ENCODE measurements at regions not wholly inside any gene's neighbourhood (a gene's known extent, or its start where the extent isn't known, plus 50 kb on each side); places are given as distances from the start of the nearest gene placed in this dataset.

DNA sequence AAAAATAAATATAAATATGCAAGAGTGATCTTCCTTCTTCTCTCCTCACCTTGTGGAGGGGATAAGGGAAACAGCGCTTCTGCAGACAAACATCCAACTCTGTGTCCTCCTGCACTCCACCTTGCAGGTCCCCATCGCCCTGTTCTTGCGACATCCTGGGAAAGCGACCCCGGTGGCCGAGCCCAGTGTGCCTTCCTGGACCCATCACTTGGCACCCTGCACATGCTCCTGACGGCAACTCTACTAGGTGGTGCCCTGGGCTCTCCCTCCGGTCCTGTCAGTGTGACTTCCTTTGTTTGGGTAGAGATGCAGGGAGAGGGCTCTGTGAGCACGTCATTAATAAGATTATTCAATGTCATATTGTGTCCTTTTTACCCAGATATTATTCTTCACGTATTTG, 266.0 kb upstream of the ADAMTS16 start:
- TF ChIP-seq, protein P1, sequence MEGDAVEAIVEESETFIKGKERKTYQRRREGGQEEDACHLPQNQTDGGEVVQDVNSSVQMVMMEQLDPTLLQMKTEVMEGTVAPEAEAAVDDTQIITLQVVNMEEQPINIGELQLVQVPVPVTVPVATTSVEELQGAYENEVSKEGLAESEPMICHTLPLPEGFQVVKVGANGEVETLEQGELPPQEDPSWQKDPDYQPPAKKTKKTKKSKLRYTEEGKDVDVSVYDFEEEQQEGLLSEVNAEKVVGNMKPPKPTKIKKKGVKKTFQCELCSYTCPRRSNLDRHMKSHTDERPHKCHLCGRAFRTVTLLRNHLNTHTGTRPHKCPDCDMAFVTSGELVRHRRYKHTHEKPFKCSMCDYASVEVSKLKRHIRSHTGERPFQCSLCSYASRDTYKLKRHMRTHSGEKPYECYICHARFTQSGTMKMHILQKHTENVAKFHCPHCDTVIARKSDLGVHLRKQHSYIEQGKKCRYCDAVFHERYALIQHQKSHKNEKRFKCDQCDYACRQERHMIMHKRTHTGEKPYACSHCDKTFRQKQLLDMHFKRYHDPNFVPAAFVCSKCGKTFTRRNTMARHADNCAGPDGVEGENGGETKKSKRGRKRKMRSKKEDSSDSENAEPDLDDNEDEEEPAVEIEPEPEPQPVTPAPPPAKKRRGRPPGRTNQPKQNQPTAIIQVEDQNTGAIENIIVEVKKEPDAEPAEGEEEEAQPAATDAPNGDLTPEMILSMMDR (IDR thresholded peaks at IDR 0.05) = no peak
- no peak for TF ChIP-seq POLR2AphosphoS5 (IDR thresholded peaks at IDR 0.05)

Data from prostate gland (tissue), 2 donors.